Osteocyte (in vitro differentiated cells): ENCODE measurements at regions not wholly inside any gene's neighbourhood (a gene's known extent, or its start where the extent isn't known, plus 50 kb on each side); places are given as distances from the start of the nearest gene placed in this dataset.

Experiments
- DNase-seq: peaks from one replicate; pipeline ENCODE4 v3.0.0; 2021; ENCODE audit warnings: mixed read lengths; ENCODE audit not compliant: unreplicated experiment; ENCODE audit errors: extremely low spot score
- H3K27ac Mint-ChIP-seq: one replicate; pipeline ENCODE4 v1.8.0; 2021; ENCODE audit warnings: mild to moderate bottlenecking, mixed read lengths; ENCODE audit not compliant: unreplicated experiment
- H3K27me3 Mint-ChIP-seq: one replicate; pipeline ENCODE4 v1.8.0; 2021; ENCODE audit warnings: mixed read lengths; ENCODE audit not compliant: unreplicated experiment
- H3K36me3 Mint-ChIP-seq: one replicate; pipeline ENCODE4 v1.8.0; 2021; ENCODE audit warnings: mixed read lengths; ENCODE audit not compliant: unreplicated experiment
- H3K4me1 Mint-ChIP-seq: one replicate; pipeline ENCODE4 v1.8.0; 2021; ENCODE audit warnings: mixed read lengths; ENCODE audit not compliant: unreplicated experiment
- H3K4me3 Mint-ChIP-seq: one replicate; pipeline ENCODE4 v1.8.0; 2021; ENCODE audit warnings: mild to moderate bottlenecking, moderate library complexity, mixed read lengths; ENCODE audit not compliant: unreplicated experiment
- H3K9me3 Mint-ChIP-seq: one replicate; pipeline ENCODE4 v1.8.0; 2021; ENCODE audit warnings: mixed read lengths; ENCODE audit not compliant: unreplicated experiment
- CTCF ChIP-seq: fragments of 200-600 bp; sonication (generic); IDR thresholded peaks from 2 replicates; pipeline ENCODE4 v1.5.0; 2021; ENCODE audit warnings: antibody characterized with exemption, mild to moderate bottlenecking, moderate library complexity

GRCh38 chr12:124386661-124387527 is 92.0 kb downstream of the RFLNA start:
- H3K4me3 Mint-ChIP-seq, result peak overlapping the region; percentile 98

GRCh38 chr12:124386059-124386458 is 91.2 kb downstream of the RFLNA start:
- no peak for TF ChIP-seq CTCF
- peak overlapping the region; percentile 98 for H3K4me3 Mint-ChIP-seq
- peak overlapping the region; percentile 88 for H3K27ac Mint-ChIP-seq

More at GRCh38 chr12:124386661-124387527, 92.0 kb downstream of the RFLNA start:
- H3K4me1 Mint-ChIP-seq, result peaks cover 80% of the 10 kb centered on the region
- H3K27ac Mint-ChIP-seq, result peak overlapping the region; percentile 95
- TF ChIP-seq CTCF, result no peak
- no peaks in the 10 kb centered on the region for H3K9me3 Mint-ChIP-seq
- DNase-seq, result no peak
- H3K36me3 Mint-ChIP-seq, result peaks cover 9% of the 10 kb centered on the region
- H3K27me3 Mint-ChIP-seq, result no peaks in the 10 kb centered on the region

GRCh38 chr12:124385219-124385969 is 90.5 kb downstream of the RFLNA start:
- DNase-seq, result peak; percentile 89
- H3K27me3 Mint-ChIP-seq, result no peaks in the 10 kb centered on the region
- peak overlapping the region; percentile 88 for H3K27ac Mint-ChIP-seq
- TF ChIP-seq CTCF, result no peak
- peak overlapping the region; percentile 98 for H3K4me3 Mint-ChIP-seq
- H3K4me1 Mint-ChIP-seq, result peaks cover 80% of the 10 kb centered on the region
- H3K36me3 Mint-ChIP-seq, result peaks cover 14% of the 10 kb centered on the region
- no peaks in the 10 kb centered on the region for H3K9me3 Mint-ChIP-seq

More at GRCh38 chr12:124386059-124386458, 91.2 kb downstream of the RFLNA start:
- H3K36me3 Mint-ChIP-seq, result peaks cover 14% of the 10 kb centered on the region
- no peak for DNase-seq
- no peaks in the 10 kb centered on the region for H3K9me3 Mint-ChIP-seq
- no peaks in the 10 kb centered on the region for H3K27me3 Mint-ChIP-seq
- H3K4me1 Mint-ChIP-seq, result peaks cover 80% of the 10 kb centered on the region

GRCh38 chr12:124384299-124384894 is 89.5 kb downstream of the RFLNA start:
- peak overlapping the region; percentile 88 for H3K27ac Mint-ChIP-seq
- peak overlapping the region; percentile 35 for H3K4me3 Mint-ChIP-seq
- no peaks in the 10 kb centered on the region for H3K9me3 Mint-ChIP-seq
- peaks cover 78% of the 10 kb centered on the region for H3K4me1 Mint-ChIP-seq
- DNase-seq, result no peak
- no peaks in the 10 kb centered on the region for H3K27me3 Mint-ChIP-seq
- TF ChIP-seq CTCF, result no peak
- H3K36me3 Mint-ChIP-seq, result peaks cover 14% of the 10 kb centered on the region
